ENCODE measurements at regions not wholly inside any gene's neighbourhood (a gene's known extent, or its start where the extent isn't known, plus 50 kb on each side); places are given as distances from the start of the nearest gene placed in this dataset.

DNA sequence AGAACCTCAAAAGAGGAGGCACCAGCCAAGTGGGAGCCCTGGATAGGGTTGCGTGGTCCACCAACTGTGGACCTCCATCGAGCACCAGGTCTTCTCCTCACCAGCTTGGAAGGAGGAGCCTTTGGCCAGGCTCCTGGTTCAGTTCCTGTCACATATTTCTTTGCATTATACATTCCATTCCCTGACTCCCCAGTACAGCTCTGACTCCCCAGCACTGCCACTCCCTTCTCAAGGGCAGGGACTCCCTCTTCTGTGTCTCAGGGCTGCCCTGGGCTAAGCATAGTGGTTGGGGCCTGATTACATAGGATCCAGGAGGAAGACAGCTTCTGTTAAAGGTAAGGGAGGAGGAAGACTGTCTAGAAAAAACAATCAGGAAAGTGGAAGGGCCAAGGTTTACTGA, 91.1 kb downstream of the MRPL14 start (continued):
- TF ChIP-seq, protein P1, sequence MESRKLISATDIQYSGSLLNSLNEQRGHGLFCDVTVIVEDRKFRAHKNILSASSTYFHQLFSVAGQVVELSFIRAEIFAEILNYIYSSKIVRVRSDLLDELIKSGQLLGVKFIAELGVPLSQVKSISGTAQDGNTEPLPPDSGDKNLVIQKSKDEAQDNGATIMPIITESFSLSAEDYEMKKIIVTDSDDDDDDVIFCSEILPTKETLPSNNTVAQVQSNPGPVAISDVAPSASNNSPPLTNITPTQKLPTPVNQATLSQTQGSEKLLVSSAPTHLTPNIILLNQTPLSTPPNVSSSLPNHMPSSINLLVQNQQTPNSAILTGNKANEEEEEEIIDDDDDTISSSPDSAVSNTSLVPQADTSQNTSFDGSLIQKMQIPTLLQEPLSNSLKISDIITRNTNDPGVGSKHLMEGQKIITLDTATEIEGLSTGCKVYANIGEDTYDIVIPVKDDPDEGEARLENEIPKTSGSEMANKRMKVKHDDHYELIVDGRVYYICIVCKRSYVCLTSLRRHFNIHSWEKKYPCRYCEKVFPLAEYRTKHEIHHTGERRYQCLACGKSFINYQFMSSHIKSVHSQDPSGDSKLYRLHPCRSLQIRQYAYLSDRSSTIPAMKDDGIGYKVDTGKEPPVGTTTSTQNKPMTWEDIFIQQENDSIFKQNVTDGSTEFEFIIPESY (IDR thresholded peaks at IDR 0.05; ENCODE audit: extremely low read depth, insufficient replicate concordance, low read length) = no peak
- TF ChIP-seq SP1 (IDR thresholded peaks at IDR 0.05; ENCODE audit: low read depth) (no peak), ELF1 (IDR thresholded peaks at IDR 0.05; ENCODE audit: borderline replicate concordance, low read depth) (no peak), SRF (IDR thresholded peaks at IDR 0.05; ENCODE audit: low read depth) (no peak), RAD21 (IDR thresholded peaks at IDR 0.05; ENCODE audit: low read depth) (no peak), SIN3A (IDR thresholded peaks at IDR 0.05; ENCODE audit: low read depth) (no peak), POLR2AphosphoS5 (IDR thresholded peaks at IDR 0.05; ENCODE audit: low read depth, low read length) (no peak), REST (IDR thresholded peaks at IDR 0.05; ENCODE audit: low read depth) (no peak), CEBPB (IDR thresholded peaks at IDR 0.05; ENCODE audit: low read depth) (no peak), MAX (IDR thresholded peaks at IDR 0.05) (no peak)

- H3K9me3 ChIP-seq (ENCODE audit: control insufficient read depth in 1 of 2, insufficient read depth in 1 of 2, low read depth in 1 of 2, low read length in 2 of 2) = no peaks in the 10 kb centered on the region
- no peak overlapping the region for H2AFZ ChIP-seq (ENCODE audit: low read depth, low read length, poor library complexity, severe bottlenecking)
- DNase-seq (ENCODE audit: low read depth, low spot score) = no peak
- no peaks in the 10 kb centered on the region for H3K36me3 ChIP-seq (ENCODE audit: control insufficient read depth in 1 of 2, insufficient read depth in 2 of 2, low read length in 2 of 2)
- no peak overlapping the region for H3K4me2 ChIP-seq (ENCODE audit: low read length)
- H4K20me1 ChIP-seq (ENCODE audit: insufficient read depth) = no peaks in the 10 kb centered on the region
- H3K27ac ChIP-seq (ENCODE audit: low read depth, low read length) = no peak overlapping the region
- H3K9ac ChIP-seq (ENCODE audit: low read length) = no peak overlapping the region
- no peaks in the 10 kb centered on the region for H3K9me2 ChIP-seq (ENCODE audit: insufficient read depth)
- ChIA-PET POLR2A (no interaction called here), RAD21 (ENCODE audit: low non-redundant PET in 1 of 2, low total read pairs in 2 of 2, uncharacterized antibody in 2 of 2, unreplicated experiment in 2 of 2) (no interaction called here), CTCF (interaction anchor here (1.2 kb wide), 1 partner anchor 43 kb away, joined by 3 read pairs; no protein-coding TSS in a partner anchor)
- no peaks in the 10 kb centered on the region for H3K79me2 ChIP-seq (ENCODE audit: insufficient read depth, low read length)
- no peak overlapping the region for H3K4me3 ChIP-seq (replicated peaks in 1 of 2; ENCODE audit: low read depth in 1 of 2, low read length in 2 of 2)
- no peak for ATAC-seq
- no peaks in the 10 kb centered on the region for H3K27me3 ChIP-seq (ENCODE audit: insufficient read depth, low read length)
- intact Hi-C loops (cut with micrococcal nuclease) = no loop called here
- BruUV-seq (replicated peaks) = no TSS peak
- peaks cover 32 to 56% of the 10 kb centered on the region in 2 experiments for H3K4me1 ChIP-seq (ENCODE audit: control insufficient read depth in 1 of 2, insufficient read depth in 2 of 2, low read length in 2 of 2)
- TF ChIP-seq RAD21 (IDR thresholded peaks at IDR 0.05; ENCODE audit: low read depth) = no peak
- TF ChIP-seq YY1 (IDR thresholded peaks at IDR 0.05; ENCODE audit: extremely low read depth, insufficient replicate concordance, low read depth, low read length) = no peak
- TF ChIP-seq TCF7L2 (IDR thresholded peaks at IDR 0.05; ENCODE audit: borderline replicate concordance, extremely low read depth, insufficient read depth, insufficient read length) = no peak
- no peak for TF ChIP-seq MAX (IDR thresholded peaks at IDR 0.05)
- TF ChIP-seq SIN3A (IDR thresholded peaks at IDR 0.05; ENCODE audit: low read depth) = no peak
- TF ChIP-seq EZH2phosphoT487 (IDR thresholded peaks at IDR 0.05; ENCODE audit: borderline replicate concordance) = no peak
- TF ChIP-seq REST (IDR thresholded peaks at IDR 0.05; ENCODE audit: low read depth) = no peak
- TF ChIP-seq EZH2 (IDR thresholded peaks at IDR 0.05) = no peak
- no peak for TF ChIP-seq CEBPB (IDR thresholded peaks at IDR 0.05; ENCODE audit: low read depth)
Observed at GRCh38 chr6:44035621-44036020, 91.6 kb downstream of the MRPL14 start.

Data from HCT116 (cell line).